Choroid plexus epithelial cell (primary cell): ENCODE measurements at regions not wholly inside any gene's neighbourhood (a gene's known extent, or its start where the extent isn't known, plus 50 kb on each side); places are given as distances from the start of the nearest gene placed in this dataset.

Experiments
- DNase-seq: peaks from one replicate; pipeline ENCODE4 v3.0.0-alpha.2; 2010; ENCODE audit warnings: low read depth
- H3K4me3 ChIP-seq: 2 replicates; pipeline ENCODE4 v1.5.1; 2011; ENCODE audit warnings: low read depth, mild to moderate bottlenecking, control low read depth, low read length, moderate library complexity
- CTCF ChIP-seq: conservative IDR thresholded peaks from 2 replicates; pipeline ENCODE4 v1.5.1; 2011; ENCODE audit warnings: low read depth, mild to moderate bottlenecking, control low read depth, inconsistent platforms, low read length, moderate library complexity

GRCh38 chr3:3902161-3902560, 102.9 kb downstream of the LRRN1 start:
- DNase-seq, result no peak
- no peak for TF ChIP-seq CTCF

GRCh38 chr3:3906171-3906570, 106.9 kb downstream of the LRRN1 start:
- no peak overlapping the region for H3K4me3 ChIP-seq
- DNase-seq, result no peak
- no peak for TF ChIP-seq CTCF

More at GRCh38 chr3:3902161-3902560, 102.9 kb downstream of the LRRN1 start:
- no peak overlapping the region for H3K4me3 ChIP-seq

GRCh38 chr3:3907023-3907422, 107.8 kb downstream of the LRRN1 start:
- no peak overlapping the region for H3K4me3 ChIP-seq
- TF ChIP-seq CTCF, result no peak
- DNase-seq, result no peak

GRCh38 chr3:3918763-3919162, 119.5 kb downstream of the LRRN1 start:
- TF ChIP-seq CTCF, result no peak

GRCh38 chr3:3919316-3919715, 120.1 kb downstream of the LRRN1 start:
- no peak for TF ChIP-seq CTCF
- no peak for DNase-seq
- no peak overlapping the region for H3K4me3 ChIP-seq

More at GRCh38 chr3:3918763-3919162, 119.5 kb downstream of the LRRN1 start:
- H3K4me3 ChIP-seq, result no peak overlapping the region
- no peak for DNase-seq

GRCh38 chr3:3923619-3924018, 124.4 kb downstream of the LRRN1 start:
- no peak for DNase-seq
- no peak for TF ChIP-seq CTCF
- no peak overlapping the region for H3K4me3 ChIP-seq

- TF ChIP-seq CTCF, result no peak
- no peak for DNase-seq
- H3K4me3 ChIP-seq, result no peak overlapping the region
These were observed 128.0 kb downstream of the LRRN1 start for GRCh38 chr3:3927198-3927597.
